WTC11 (cell line): ENCODE measurements at regions not wholly inside any gene's neighbourhood (a gene's known extent, or its start where the extent isn't known, plus 50 kb on each side); places are given as distances from the start of the nearest gene placed in this dataset.

Experiments
- ATAC-seq: fragments of 200-7000 bp; cut with Tn5 transposase; 2 replicates; pipeline ENCODE4 v1.10.0; 2021; ENCODE audit warnings: mild to moderate bottlenecking, moderate library complexity
- CTCF ChIA-PET: fragments of 300-600 bp; sonication (Branson Sonifier 250); formaldehyde crosslinking; loops from one replicate; lab custom pipeline; 2021; ENCODE audit warnings: antibody characterized with exemption; lab: Charles Lee
- POLR2A ChIA-PET: fragments of 350-600 bp; sonication (Branson Sonifier 250); formaldehyde crosslinking; loops from one replicate; lab custom pipeline; 2021; ENCODE audit warnings: antibody characterized with exemption; lab: Charles Lee
- DNase-seq: peaks from one replicate; pipeline ENCODE4 v3.0.0; 2021; ENCODE audit warnings: low spot score
- H3K27ac Mint-ChIP-seq: 2 replicates; pipeline ENCODE4 v1.8.0; 2021; ENCODE audit warnings: mixed read lengths
- H3K27me3 Mint-ChIP-seq: 2 replicates; pipeline ENCODE4 v1.8.0; 2021; ENCODE audit warnings: low read depth, mild to moderate bottlenecking, moderate library complexity, mixed read lengths
- H3K36me3 Mint-ChIP-seq: 2 replicates; pipeline ENCODE4 v1.8.0; 2021; ENCODE audit warnings: mixed read lengths
- H3K4me1 Mint-ChIP-seq: 2 replicates; pipeline ENCODE4 v1.8.0; 2022; ENCODE audit warnings: mixed read lengths
- H3K4me3 Mint-ChIP-seq: 2 replicates; pipeline ENCODE4 v1.8.0; 2021; ENCODE audit warnings: mild to moderate bottlenecking, moderate library complexity, mixed read lengths
- H3K9me3 Mint-ChIP-seq: 2 replicates; pipeline ENCODE4 v1.8.0; 2021; ENCODE audit warnings: mixed read lengths
- AR ChIP-seq: fragments of 250-450 bp; sonication (Bioruptor Pico); IDR thresholded peaks from 2 replicates; pipeline ENCODE4 v1.9.0; 2021; ENCODE audit warnings: mild to moderate bottlenecking
- ATF2 ChIP-seq: sonication (generic); formaldehyde crosslinking; IDR thresholded peaks from 2 replicates; pipeline ENCODE4 v1.8.1; 2022; ENCODE audit warnings: low read depth, missing genetic modification reagents, borderline replicate concordance
- ELF4 ChIP-seq: sonication (generic); formaldehyde crosslinking; IDR thresholded peaks from 2 replicates; pipeline ENCODE4 v1.8.1; 2022; ENCODE audit warnings: low read depth, mild to moderate bottlenecking, moderate library complexity, missing genetic modification reagents
- EMX1 ChIP-seq: fragments of 250-450 bp; sonication (Bioruptor Pico); IDR thresholded peaks from 2 replicates; pipeline ENCODE4 v1.8.0; 2021; ENCODE audit warnings: mild to moderate bottlenecking
- ESRRA ChIP-seq: sonication (generic); formaldehyde crosslinking; IDR thresholded peaks from 2 replicates; pipeline ENCODE4 v1.8.1; 2022; ENCODE audit warnings: mild to moderate bottlenecking, missing genetic modification reagents, borderline replicate concordance
- GRHL2 ChIP-seq: fragments of 250-450 bp; sonication (Bioruptor Pico); IDR thresholded peaks from 2 replicates; pipeline ENCODE4 v1.8.0; 2022; ENCODE audit warnings: mild to moderate bottlenecking, moderate library complexity; ENCODE audit not compliant: insufficient replicate concordance, severe bottlenecking
- HMGA2 ChIP-seq: fragments of 250-450 bp; sonication (Bioruptor Pico); IDR thresholded peaks from 2 replicates; pipeline ENCODE4 v1.4.0; 2021; ENCODE audit warnings: mild to moderate bottlenecking, moderate library complexity
- KAT7 ChIP-seq: sonication (generic); formaldehyde crosslinking; IDR thresholded peaks from 2 replicates; pipeline ENCODE4 v1.8.1; 2023; ENCODE audit warnings: missing genetic modification reagents, mild to moderate bottlenecking, borderline replicate concordance
- PREB ChIP-seq: sonication (generic); formaldehyde crosslinking; IDR thresholded peaks from 2 replicates; pipeline ENCODE4 v1.8.1; 2022; ENCODE audit warnings: mild to moderate bottlenecking, missing genetic modification reagents, moderate library complexity, borderline replicate concordance
- TEAD4 ChIP-seq: sonication (generic); formaldehyde crosslinking; IDR thresholded peaks from 2 replicates; pipeline ENCODE4 v1.8.0; 2022; ENCODE audit warnings: mild to moderate bottlenecking, missing genetic modification reagents
- ZMAT4 ChIP-seq: fragments of 250-450 bp; sonication (Bioruptor Pico); IDR thresholded peaks from 2 replicates; pipeline ENCODE4 v1.9.0; 2021; ENCODE audit warnings: mild to moderate bottlenecking
- ZNF232 ChIP-seq: sonication (generic); formaldehyde crosslinking; IDR thresholded peaks from 2 replicates; pipeline ENCODE4 v1.8.0; 2022; ENCODE audit warnings: mild to moderate bottlenecking, missing genetic modification reagents
- ZNF317 ChIP-seq: sonication (generic); formaldehyde crosslinking; IDR thresholded peaks from 2 replicates; pipeline ENCODE4 v1.8.1; 2023; ENCODE audit warnings: low read depth, mild to moderate bottlenecking, moderate library complexity, missing genetic modification reagents, borderline replicate concordance
- ZNF396 ChIP-seq: fragments of 250-450 bp; sonication (Bioruptor Pico); IDR thresholded peaks from 2 replicates; pipeline ENCODE4 v1.8.0; 2021; ENCODE audit warnings: mild to moderate bottlenecking, moderate library complexity, borderline replicate concordance
- ZNF425 ChIP-seq: fragments of 250-450 bp; sonication (Bioruptor Pico); conservative IDR thresholded peaks from 2 replicates; pipeline ENCODE4 v1.9.0; 2021; ENCODE audit warnings: mild to moderate bottlenecking
- TF ChIP-seq, protein P1 (sequence below): sonication (generic); formaldehyde crosslinking; IDR thresholded peaks from 2 replicates; pipeline ENCODE4 v1.8.1; 2023; ENCODE audit warnings: mild to moderate bottlenecking, missing genetic modification reagents, moderate library complexity
- TF ChIP-seq, protein P2 (sequence below): sonication (generic); formaldehyde crosslinking; IDR thresholded peaks from 2 replicates; pipeline ENCODE4 v1.8.1; 2022; ENCODE audit warnings: mild to moderate bottlenecking, moderate library complexity, missing genetic modification reagents
- TF ChIP-seq, protein P3 (sequence below): sonication (generic); formaldehyde crosslinking; IDR thresholded peaks from 2 replicates; pipeline ENCODE4 v1.8.0; 2022; ENCODE audit warnings: missing genetic modification reagents

GRCh38 chr7:36777062-36777461 lies 52.8 kb upstream of the AOAH start:
- Mint-ChIP-seq H3K27ac (no peak overlapping the region), H3K9me3 (no peaks in the 10 kb centered on the region), H3K4me3 (no peak overlapping the region), H3K4me1 (peaks cover 13% of the 10 kb centered on the region), H3K27me3 (no peaks in the 10 kb centered on the region), H3K36me3 (no peaks in the 10 kb centered on the region)
- ATAC-seq (no peak), DNase-seq (no peak)
- CTCF ChIA-PET = no interaction called here
- no peak for TF ChIP-seq ESRRA
- TF ChIP-seq, protein P1, sequence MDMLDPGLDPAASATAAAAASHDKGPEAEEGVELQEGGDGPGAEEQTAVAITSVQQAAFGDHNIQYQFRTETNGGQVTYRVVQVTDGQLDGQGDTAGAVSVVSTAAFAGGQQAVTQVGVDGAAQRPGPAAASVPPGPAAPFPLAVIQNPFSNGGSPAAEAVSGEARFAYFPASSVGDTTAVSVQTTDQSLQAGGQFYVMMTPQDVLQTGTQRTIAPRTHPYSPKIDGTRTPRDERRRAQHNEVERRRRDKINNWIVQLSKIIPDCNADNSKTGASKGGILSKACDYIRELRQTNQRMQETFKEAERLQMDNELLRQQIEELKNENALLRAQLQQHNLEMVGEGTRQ (CRISPR knock-in tag) = no peak
- POLR2A ChIA-PET = no interaction called here

DNA sequence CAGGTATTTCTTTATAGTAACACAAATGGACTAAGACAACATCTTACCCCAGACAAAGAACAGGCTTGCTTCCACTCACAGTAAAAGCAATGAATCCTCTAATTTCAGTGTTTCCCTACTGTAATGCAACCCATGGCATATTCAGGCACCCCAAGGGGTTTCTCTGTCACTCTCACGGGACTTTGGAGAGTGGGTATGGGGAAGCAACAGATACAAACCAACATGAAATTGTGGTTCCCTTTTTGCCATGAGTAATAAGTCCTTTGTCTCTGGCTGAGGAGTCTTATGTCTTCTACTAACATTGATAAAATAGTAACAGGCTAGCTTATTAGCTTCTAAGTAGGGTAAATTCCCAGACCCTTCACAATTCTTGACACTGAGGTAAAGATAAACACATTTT lies 51.4 kb upstream of the AOAH start:
- H3K27me3 Mint-ChIP-seq = no peaks in the 10 kb centered on the region
- no peak for DNase-seq
- no peak for ATAC-seq
- ChIA-PET POLR2A (no interaction called here), CTCF (no interaction called here)
- peaks cover 13% of the 10 kb centered on the region for H3K4me1 Mint-ChIP-seq
- H3K36me3 Mint-ChIP-seq = no peaks in the 10 kb centered on the region
- no peak overlapping the region for H3K27ac Mint-ChIP-seq
- no peaks in the 10 kb centered on the region for H3K9me3 Mint-ChIP-seq
- no peak overlapping the region for H3K4me3 Mint-ChIP-seq
- TF ChIP-seq AR (CRISPR knock-in tag) (no peak), GRHL2 (CRISPR knock-in tag) (no peak), ZNF232 (CRISPR knock-in tag) (no peak), TEAD4 (CRISPR knock-in tag) (no peak), ZNF425 (CRISPR knock-in tag) (no peak), PREB (CRISPR knock-in tag) (no peak), EMX1 (CRISPR knock-in tag) (no peak), ZMAT4 (CRISPR knock-in tag) (no peak), ZNF317 (no peak), ELF4 (no peak), KAT7 (no peak)
- TF ChIP-seq, protein P2, sequence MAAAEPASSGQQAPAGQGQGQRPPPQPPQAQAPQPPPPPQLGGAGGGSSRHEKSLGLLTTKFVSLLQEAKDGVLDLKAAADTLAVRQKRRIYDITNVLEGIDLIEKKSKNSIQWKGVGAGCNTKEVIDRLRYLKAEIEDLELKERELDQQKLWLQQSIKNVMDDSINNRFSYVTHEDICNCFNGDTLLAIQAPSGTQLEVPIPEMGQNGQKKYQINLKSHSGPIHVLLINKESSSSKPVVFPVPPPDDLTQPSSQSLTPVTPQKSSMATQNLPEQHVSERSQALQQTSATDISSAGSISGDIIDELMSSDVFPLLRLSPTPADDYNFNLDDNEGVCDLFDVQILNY (CRISPR knock-in tag) = no peak
- TF ChIP-seq, all 79 proteins: peak for 0

GRCh38 chr7:36775061-36775620 lies 50.8 kb upstream of the AOAH start:
- CTCF ChIA-PET = no interaction called here
- H3K27ac Mint-ChIP-seq = peak overlapping the region; percentile 6; the same call in 1 of the 2 replicates
- H3K36me3 Mint-ChIP-seq = no peaks in the 10 kb centered on the region
- TF ChIP-seq, protein P3, sequence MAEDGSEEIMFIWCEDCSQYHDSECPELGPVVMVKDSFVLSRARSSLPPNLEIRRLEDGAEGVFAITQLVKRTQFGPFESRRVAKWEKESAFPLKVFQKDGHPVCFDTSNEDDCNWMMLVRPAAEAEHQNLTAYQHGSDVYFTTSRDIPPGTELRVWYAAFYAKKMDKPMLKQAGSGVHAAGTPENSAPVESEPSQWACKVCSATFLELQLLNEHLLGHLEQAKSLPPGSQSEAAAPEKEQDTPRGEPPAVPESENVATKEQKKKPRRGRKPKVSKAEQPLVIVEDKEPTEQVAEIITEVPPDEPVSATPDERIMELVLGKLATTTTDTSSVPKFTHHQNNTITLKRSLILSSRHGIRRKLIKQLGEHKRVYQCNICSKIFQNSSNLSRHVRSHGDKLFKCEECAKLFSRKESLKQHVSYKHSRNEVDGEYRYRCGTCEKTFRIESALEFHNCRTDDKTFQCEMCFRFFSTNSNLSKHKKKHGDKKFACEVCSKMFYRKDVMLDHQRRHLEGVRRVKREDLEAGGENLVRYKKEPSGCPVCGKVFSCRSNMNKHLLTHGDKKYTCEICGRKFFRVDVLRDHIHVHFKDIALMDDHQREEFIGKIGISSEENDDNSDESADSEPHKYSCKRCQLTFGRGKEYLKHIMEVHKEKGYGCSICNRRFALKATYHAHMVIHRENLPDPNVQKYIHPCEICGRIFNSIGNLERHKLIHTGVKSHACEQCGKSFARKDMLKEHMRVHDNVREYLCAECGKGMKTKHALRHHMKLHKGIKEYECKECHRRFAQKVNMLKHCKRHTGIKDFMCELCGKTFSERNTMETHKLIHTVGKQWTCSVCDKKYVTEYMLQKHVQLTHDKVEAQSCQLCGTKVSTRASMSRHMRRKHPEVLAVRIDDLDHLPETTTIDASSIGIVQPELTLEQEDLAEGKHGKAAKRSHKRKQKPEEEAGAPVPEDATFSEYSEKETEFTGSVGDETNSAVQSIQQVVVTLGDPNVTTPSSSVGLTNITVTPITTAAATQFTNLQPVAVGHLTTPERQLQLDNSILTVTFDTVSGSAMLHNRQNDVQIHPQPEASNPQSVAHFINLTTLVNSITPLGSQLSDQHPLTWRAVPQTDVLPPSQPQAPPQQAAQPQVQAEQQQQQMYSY (CRISPR knock-in tag) = no peak
- TF ChIP-seq HMGA2 (CRISPR knock-in tag) (no peak), ZNF396 (CRISPR knock-in tag) (no peak), ATF2 (CRISPR knock-in tag) (no peak)

More at GRCh38 chr7:36775061-36775620, 50.8 kb upstream of the AOAH start:
- POLR2A ChIA-PET = no interaction called here
- H3K9me3 Mint-ChIP-seq = no peaks in the 10 kb centered on the region
- H3K4me3 Mint-ChIP-seq = no peak overlapping the region
- DNase-seq (no peak), ATAC-seq (peak; percentile 55)
- no peaks in the 10 kb centered on the region for H3K27me3 Mint-ChIP-seq
- peaks cover 13% of the 10 kb centered on the region for H3K4me1 Mint-ChIP-seq
